HepG2 (cell line): ENCODE measurements at regions not wholly inside any gene's neighbourhood (a gene's known extent, or its start where the extent isn't known, plus 50 kb on each side); places are given as distances from the start of the nearest gene placed in this dataset.

Experiments used
- ATAC-seq: fragments of 200-7000 bp; cut with Tn5 transposase; 3 replicates; pipeline ENCODE4 v1.9.1; 2020; ENCODE audit warnings: mild to moderate bottlenecking, moderate library complexity
- BruUV-seq: library from RNA; stranded (reverse); fragments of 400-500 nt; replicated peaks from 2 replicates; lab custom pipeline; 2021; lab: Mats Ljungman, UMichigan
- CTCF ChIA-PET: fragments of 300-600 bp; formaldehyde crosslinking; extraction: SDS; loops from one replicate; lab custom pipeline; 2021; ENCODE audit warnings: low total read pairs, inconsistent platforms, low intra/inter-chr PET ratio; lab: Yijun Ruan, JAX
- POLR2A ChIA-PET: fragments of 350-600 bp; sonication (Branson Sonifier 250); formaldehyde crosslinking; loops from one replicate; lab custom pipeline; 2020; ENCODE audit warnings: antibody characterized with exemption, inconsistent platforms; lab: Yijun Ruan, JAX
- DNase-seq: peaks from one replicate; pipeline ENCODE4 v3.0.0-alpha.2; 2015; ENCODE audit warnings: low spot score
- FAIRE-seq: peaks from 3 replicates; lab custom pipeline; 2011; peaks lifted over from hg19 to GRCh38; lab: Jason Lieb, UNC
- H2AFZ ChIP-seq: one replicate; pipeline ENCODE4 v1.6.1; 2011; ENCODE audit warnings: low read length, inconsistent platforms
- H3K27ac ChIP-seq: fragments of 300-600 bp; 3 replicates; pipeline ENCODE4 v1.8.0; 2011; ENCODE audit warnings: mixed run types, mild to moderate bottlenecking, mixed read lengths, low read length, inconsistent platforms; ENCODE audit not compliant: insufficient read depth; ENCODE audit errors: extremely low read length
- H3K27me3 ChIP-seq, 2 experiments: fragments of 200-600 bp in 1 of 2; 2 replicates in 1 of 2; 3 replicates in 1 of 2; pipeline versions ENCODE4 v1.6.0 to v1.8.0; 2011; ENCODE audit warnings: low read length in 2 of 2, mild to moderate bottlenecking in 2 of 2, moderate library complexity in 2 of 2, inconsistent platforms in 1 of 2; ENCODE audit not compliant: insufficient read depth in 2 of 2, control insufficient read depth in 1 of 2
- H3K36me3 ChIP-seq, 2 experiments: fragments of 200-600 bp in 1 of 2; replicated peaks in 1 of 2; 2 replicates in 1 of 2; 3 replicates in 1 of 2; pipeline versions ENCODE4 v1.5.1 to v1.8.0; 2011; ENCODE audit warnings: low read length in 2 of 2, inconsistent platforms in 1 of 2; ENCODE audit not compliant: insufficient read depth in 2 of 2, control insufficient read depth in 1 of 2
- H3K4me1 ChIP-seq: 2 replicates; pipeline ENCODE4 v1.5.1; 2012; ENCODE audit warnings: low read length, inconsistent platforms; ENCODE audit not compliant: insufficient read depth
- H3K4me2 ChIP-seq: 2 replicates; pipeline ENCODE4 v1.6.0; 2011; ENCODE audit warnings: low read depth, low read length, inconsistent platforms
- H3K4me3 ChIP-seq, 3 experiments: fragments of 200-600 bp in 1 of 3; sonication (generic), shearing (Covaris generic) in 1 of 3; replicated peaks in 1 of 3; 2 replicates each; pipeline ENCODE4 v1.5.1; 2011 to 2016; ENCODE audit warnings: low read length in 3 of 3, inconsistent platforms in 2 of 3, low read depth in 2 of 3, mild to moderate bottlenecking in 2 of 3, control low read depth in 1 of 3, mixed read lengths in 1 of 3; ENCODE audit not compliant: insufficient read depth in 1 of 3
- H3K79me2 ChIP-seq: one replicate; pipeline ENCODE4 v1.6.1; 2011; ENCODE audit warnings: low read length, inconsistent platforms; ENCODE audit not compliant: insufficient read depth
- H3K9ac ChIP-seq: 2 replicates; pipeline ENCODE4 v1.6.0; 2011; ENCODE audit warnings: mild to moderate bottlenecking, low read depth, low read length, inconsistent platforms; ENCODE audit not compliant: insufficient read depth
- H3K9me3 ChIP-seq: 2 replicates; pipeline ENCODE4 v1.5.1; 2012; ENCODE audit warnings: mild to moderate bottlenecking, low read length
- H4K20me1 ChIP-seq: 2 replicates; pipeline ENCODE4 v1.6.0; 2011; ENCODE audit warnings: inconsistent platforms, mild to moderate bottlenecking, low read length, moderate library complexity; ENCODE audit not compliant: insufficient read depth
- ATRX ChIP-seq: sonication (generic); formaldehyde crosslinking; IDR thresholded peaks from 2 replicates; pipeline ENCODE4 v1.4.0; 2020; ENCODE audit warnings: missing genetic modification reagents, borderline replicate concordance
- BHLHE40 ChIP-seq: IDR thresholded peaks from 2 replicates; pipeline ENCODE4 v1.6.1; 2011; ENCODE audit warnings: low read length, improper control_type of control experiment
- HNRNPL ChIP-seq: fragments of 200-400 bp; formaldehyde crosslinking; IDR thresholded peaks from 2 replicates; pipeline ENCODE4 v1.6.1; 2017; ENCODE audit warnings: mild to moderate bottlenecking, low read depth, low read length
- WGBS: methylation state at CpG from one replicate; pipeline ENCODE4 v1.1.6; 2017; ENCODE audit warnings: low lambda C conversion rate; 5-methylcytosine and 5-hydroxymethylcytosine counted together
- in situ Hi-C: cut with HindIII; loops from 2 replicates; pipeline ENCODE4 v1.10.0; 2017; ENCODE audit warnings: low pct_unique_long_range_greater_than_20kb; ENCODE audit not compliant: extremely low pct_ligation_motif_present
- intact Hi-C: fragments of 100-400 bp; cut with micrococcal nuclease; formaldehyde crosslinking; loops from one replicate; pipeline ENCODE4 v1.10.0; 2022; ENCODE audit not compliant: unreplicated experiment
- TF ChIP-seq, protein P1 (sequence below): sonication (generic); formaldehyde crosslinking; IDR thresholded peaks from 2 replicates; pipeline ENCODE4 v1.4.0; 2020; ENCODE audit warnings: missing genetic modification reagents, borderline replicate concordance
- TF ChIP-seq, protein P2 (sequence below): sonication (generic); formaldehyde crosslinking; IDR thresholded peaks from 2 replicates; pipeline ENCODE4 v1.5.1; 2020; ENCODE audit warnings: missing genetic modification reagents, mild to moderate bottlenecking, borderline replicate concordance

DNA sequence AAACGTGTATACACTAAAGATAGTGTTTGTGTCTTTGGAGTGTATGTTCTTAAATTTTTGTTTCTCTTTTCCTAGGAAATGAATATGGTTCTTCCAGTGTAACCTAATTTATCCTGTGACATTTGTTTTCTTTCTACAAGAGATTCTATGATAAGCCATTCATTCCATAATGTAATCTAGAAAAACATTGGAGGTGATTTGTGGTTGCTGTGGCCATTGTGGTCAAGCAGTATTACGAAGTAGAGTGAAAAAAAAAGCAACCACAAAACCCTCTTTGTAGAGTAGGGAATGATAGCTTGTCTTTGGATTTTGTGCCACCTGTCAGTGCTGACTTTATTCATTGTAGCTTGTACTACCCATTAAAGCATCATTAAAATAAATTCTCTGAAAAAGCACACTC is 1209.6 kb downstream of the ZPLD1 start:
- Histone ChIP-seq H3K4me2 (no peak overlapping the region), H4K20me1 (no peaks in the 10 kb centered on the region), H3K27ac (no peak overlapping the region), H3K4me1 (no peaks in the 10 kb centered on the region), H3K9ac (no peak overlapping the region), H3K36me3 (no peaks in the 10 kb centered on the region), H2AFZ (no peak overlapping the region), H3K27me3 (no peaks in the 10 kb centered on the region), H3K79me2 (no peaks in the 10 kb centered on the region), H3K4me3 (no peak overlapping the region), H3K9me3 (no peaks in the 10 kb centered on the region)
- POLR2A ChIA-PET = no interaction called here
- 0% methylated on average over 2 of the region's 2 CpGs for WGBS
- intact Hi-C loops (no loop called here), in situ Hi-C loops (no loop called here)
- no peak for DNase-seq
- FAIRE-seq = no peak
- no TSS peak for BruUV-seq
- no peak for ATAC-seq
- TF ChIP-seq HNRNPL = no peak
- CTCF ChIA-PET = no interaction called here

DNA sequence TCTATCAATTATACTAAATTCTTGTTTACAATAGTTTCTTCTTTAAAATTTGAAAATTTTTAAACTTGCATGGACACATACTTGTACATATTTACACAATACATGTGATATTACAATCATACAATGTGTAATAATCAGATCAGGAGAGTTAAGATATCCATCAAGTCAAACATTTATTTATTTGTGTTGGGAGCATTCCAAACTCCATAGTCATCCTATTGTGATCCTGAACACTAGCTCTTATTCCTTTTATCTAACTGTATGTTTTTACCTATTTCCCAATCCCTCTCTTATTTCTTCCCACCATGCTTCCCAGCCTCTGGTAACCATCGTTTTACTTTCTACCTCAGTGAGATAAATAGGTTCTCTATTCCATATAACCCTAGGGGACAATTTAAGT is 1219.2 kb downstream of the ZPLD1 start:
- no peak overlapping the region for H2AFZ ChIP-seq
- no peaks in the 10 kb centered on the region for H4K20me1 ChIP-seq
- POLR2A ChIA-PET = no interaction called here
- H3K4me1 ChIP-seq = no peaks in the 10 kb centered on the region
- no peaks in the 10 kb centered on the region for H3K9me3 ChIP-seq
- no peak for FAIRE-seq
- TF ChIP-seq BHLHE40 (no peak), ATRX (CRISPR knock-in tag) (no peak)
- TF ChIP-seq, protein P1, sequence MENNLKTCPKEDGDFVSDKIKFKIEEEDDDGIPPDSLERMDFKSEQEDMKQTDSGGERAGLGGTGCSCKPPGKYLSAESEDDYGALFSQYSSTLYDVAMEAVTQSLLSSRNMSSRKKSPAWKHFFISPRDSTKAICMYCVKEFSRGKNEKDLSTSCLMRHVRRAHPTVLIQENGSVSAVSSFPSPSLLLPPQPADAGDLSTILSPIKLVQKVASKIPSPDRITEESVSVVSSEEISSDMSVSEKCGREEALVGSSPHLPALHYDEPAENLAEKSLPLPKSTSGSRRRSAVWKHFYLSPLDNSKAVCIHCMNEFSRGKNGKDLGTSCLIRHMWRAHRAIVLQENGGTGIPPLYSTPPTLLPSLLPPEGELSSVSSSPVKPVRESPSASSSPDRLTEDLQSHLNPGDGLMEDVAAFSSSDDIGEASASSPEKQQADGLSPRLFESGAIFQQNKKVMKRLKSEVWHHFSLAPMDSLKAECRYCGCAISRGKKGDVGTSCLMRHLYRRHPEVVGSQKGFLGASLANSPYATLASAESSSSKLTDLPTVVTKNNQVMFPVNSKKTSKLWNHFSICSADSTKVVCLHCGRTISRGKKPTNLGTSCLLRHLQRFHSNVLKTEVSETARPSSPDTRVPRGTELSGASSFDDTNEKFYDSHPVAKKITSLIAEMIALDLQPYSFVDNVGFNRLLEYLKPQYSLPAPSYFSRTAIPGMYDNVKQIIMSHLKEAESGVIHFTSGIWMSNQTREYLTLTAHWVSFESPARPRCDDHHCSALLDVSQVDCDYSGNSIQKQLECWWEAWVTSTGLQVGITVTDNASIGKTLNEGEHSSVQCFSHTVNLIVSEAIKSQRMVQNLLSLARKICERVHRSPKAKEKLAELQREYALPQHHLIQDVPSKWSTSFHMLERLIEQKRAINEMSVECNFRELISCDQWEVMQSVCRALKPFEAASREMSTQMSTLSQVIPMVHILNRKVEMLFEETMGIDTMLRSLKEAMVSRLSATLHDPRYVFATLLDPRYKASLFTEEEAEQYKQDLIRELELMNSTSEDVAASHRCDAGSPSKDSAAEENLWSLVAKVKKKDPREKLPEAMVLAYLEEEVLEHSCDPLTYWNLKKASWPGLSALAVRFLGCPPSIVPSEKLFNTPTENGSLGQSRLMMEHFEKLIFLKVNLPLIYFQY (CRISPR knock-in tag) = no peak
- TF ChIP-seq, protein P2, sequence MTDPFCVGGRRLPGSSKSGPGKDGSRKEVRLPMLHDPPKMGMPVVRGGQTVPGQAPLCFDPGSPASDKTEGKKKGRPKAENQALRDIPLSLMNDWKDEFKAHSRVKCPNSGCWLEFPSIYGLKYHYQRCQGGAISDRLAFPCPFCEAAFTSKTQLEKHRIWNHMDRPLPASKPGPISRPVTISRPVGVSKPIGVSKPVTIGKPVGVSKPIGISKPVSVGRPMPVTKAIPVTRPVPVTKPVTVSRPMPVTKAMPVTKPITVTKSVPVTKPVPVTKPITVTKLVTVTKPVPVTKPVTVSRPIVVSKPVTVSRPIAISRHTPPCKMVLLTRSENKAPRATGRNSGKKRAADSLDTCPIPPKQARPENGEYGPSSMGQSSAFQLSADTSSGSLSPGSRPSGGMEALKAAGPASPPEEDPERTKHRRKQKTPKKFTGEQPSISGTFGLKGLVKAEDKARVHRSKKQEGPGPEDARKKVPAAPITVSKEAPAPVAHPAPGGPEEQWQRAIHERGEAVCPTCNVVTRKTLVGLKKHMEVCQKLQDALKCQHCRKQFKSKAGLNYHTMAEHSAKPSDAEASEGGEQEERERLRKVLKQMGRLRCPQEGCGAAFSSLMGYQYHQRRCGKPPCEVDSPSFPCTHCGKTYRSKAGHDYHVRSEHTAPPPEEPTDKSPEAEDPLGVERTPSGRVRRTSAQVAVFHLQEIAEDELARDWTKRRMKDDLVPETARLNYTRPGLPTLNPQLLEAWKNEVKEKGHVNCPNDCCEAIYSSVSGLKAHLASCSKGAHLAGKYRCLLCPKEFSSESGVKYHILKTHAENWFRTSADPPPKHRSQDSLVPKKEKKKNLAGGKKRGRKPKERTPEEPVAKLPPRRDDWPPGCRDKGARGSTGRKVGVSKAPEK (CRISPR knock-in tag) = no peak
- TF ChIP-seq, all 625 proteins: peak for 0
- in situ Hi-C loops (no loop called here), intact Hi-C loops (no loop called here)
- 0% methylated on average over 1 of the region's 1 CpG for WGBS
- H3K27me3 ChIP-seq = no peaks in the 10 kb centered on the region; a peak in 1 of 5 replicates
- CTCF ChIA-PET = no interaction called here
- H3K36me3 ChIP-seq = no peaks in the 10 kb centered on the region
- BruUV-seq = no TSS peak
- no peak overlapping the region for H3K4me3 ChIP-seq
- no peak for ATAC-seq
- no peak overlapping the region for H3K27ac ChIP-seq
- H3K4me2 ChIP-seq = no peak overlapping the region
- H3K79me2 ChIP-seq = no peaks in the 10 kb centered on the region
- DNase-seq = no peak
- no peak overlapping the region for H3K9ac ChIP-seq
